ENCODE measurements at regions not wholly inside any gene's neighbourhood (a gene's known extent, or its start where the extent isn't known, plus 50 kb on each side); places are given as distances from the start of the nearest gene placed in this dataset.

DNA sequence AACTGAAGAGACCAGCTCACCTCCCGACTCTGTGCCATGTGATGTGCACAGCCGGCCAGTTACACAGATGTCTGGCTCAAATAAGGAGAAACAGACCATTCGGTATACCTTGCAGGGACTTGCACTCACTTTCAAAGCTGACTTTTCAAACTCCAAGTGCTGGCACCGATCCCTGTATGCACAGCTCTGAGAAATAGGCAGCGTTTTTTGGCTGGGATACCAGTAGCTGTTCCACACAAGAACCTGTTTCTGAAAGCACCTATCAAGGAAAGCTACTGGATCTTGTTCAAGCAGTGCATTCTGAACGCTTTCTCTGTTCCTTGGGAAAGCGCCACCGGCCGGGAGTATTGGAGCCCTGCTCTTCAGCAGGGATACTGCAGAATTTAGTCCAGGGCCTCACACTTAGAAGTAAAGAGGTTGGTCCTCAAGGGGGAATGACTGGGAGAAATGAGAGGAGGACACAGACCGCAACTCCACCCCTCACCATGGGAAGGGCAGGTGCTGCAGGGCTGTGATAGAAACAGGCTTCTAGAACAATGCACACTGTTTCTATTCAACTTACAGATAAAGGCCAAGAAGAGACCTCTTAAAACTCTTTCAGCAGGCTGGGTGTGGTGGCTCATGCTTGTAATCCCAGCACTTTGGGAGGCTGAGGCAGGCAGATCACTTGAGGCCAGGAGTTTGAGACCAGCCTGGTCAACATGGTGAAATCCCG, 53.6 kb upstream of the PABPC3 start:
- TF ChIP-seq, protein P1, sequence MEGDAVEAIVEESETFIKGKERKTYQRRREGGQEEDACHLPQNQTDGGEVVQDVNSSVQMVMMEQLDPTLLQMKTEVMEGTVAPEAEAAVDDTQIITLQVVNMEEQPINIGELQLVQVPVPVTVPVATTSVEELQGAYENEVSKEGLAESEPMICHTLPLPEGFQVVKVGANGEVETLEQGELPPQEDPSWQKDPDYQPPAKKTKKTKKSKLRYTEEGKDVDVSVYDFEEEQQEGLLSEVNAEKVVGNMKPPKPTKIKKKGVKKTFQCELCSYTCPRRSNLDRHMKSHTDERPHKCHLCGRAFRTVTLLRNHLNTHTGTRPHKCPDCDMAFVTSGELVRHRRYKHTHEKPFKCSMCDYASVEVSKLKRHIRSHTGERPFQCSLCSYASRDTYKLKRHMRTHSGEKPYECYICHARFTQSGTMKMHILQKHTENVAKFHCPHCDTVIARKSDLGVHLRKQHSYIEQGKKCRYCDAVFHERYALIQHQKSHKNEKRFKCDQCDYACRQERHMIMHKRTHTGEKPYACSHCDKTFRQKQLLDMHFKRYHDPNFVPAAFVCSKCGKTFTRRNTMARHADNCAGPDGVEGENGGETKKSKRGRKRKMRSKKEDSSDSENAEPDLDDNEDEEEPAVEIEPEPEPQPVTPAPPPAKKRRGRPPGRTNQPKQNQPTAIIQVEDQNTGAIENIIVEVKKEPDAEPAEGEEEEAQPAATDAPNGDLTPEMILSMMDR (IDR thresholded peaks at IDR 0.05), result no peak
- no peak for TF ChIP-seq POLR2A (IDR thresholded peaks at IDR 0.05)

All from vagina (tissue), 2 donors.